ENCODE measurements at regions not wholly inside any gene's neighbourhood (a gene's known extent, or its start where the extent isn't known, plus 50 kb on each side); places are given as distances from the start of the nearest gene placed in this dataset.

GRCh38 chr4:106647451-106647850 is 278.9 kb upstream of the GIMD1 start:
- TF ChIP-seq, protein P1, sequence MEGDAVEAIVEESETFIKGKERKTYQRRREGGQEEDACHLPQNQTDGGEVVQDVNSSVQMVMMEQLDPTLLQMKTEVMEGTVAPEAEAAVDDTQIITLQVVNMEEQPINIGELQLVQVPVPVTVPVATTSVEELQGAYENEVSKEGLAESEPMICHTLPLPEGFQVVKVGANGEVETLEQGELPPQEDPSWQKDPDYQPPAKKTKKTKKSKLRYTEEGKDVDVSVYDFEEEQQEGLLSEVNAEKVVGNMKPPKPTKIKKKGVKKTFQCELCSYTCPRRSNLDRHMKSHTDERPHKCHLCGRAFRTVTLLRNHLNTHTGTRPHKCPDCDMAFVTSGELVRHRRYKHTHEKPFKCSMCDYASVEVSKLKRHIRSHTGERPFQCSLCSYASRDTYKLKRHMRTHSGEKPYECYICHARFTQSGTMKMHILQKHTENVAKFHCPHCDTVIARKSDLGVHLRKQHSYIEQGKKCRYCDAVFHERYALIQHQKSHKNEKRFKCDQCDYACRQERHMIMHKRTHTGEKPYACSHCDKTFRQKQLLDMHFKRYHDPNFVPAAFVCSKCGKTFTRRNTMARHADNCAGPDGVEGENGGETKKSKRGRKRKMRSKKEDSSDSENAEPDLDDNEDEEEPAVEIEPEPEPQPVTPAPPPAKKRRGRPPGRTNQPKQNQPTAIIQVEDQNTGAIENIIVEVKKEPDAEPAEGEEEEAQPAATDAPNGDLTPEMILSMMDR (conservative IDR thresholded peaks at IDR 0.05 in 1 of 2, IDR thresholded peaks at IDR 0.05 in 1 of 2; ENCODE audit: extremely low read depth in 1 of 2, insufficient read depth in 1 of 2, low read depth in 1 of 2, low read length in 2 of 2) = no peak
- TF ChIP-seq EZH2 (IDR thresholded peaks at IDR 0.05; ENCODE audit: borderline replicate concordance, low read length) = no peak

Data from mammary epithelial cell (primary cell).